HEK293T (cell line): ENCODE measurements at regions not wholly inside any gene's neighbourhood (a gene's known extent, or its start where the extent isn't known, plus 50 kb on each side); places are given as distances from the start of the nearest gene placed in this dataset.

Experiments
- CTCF ChIA-PET: fragments of 350-600 bp; formaldehyde crosslinking; extraction: SDS; loops from one replicate; lab custom pipeline; 2021; ENCODE audit warnings: antibody characterized with exemption, inconsistent platforms; lab: Yijun Ruan, JAX
- POLR2A ChIA-PET: fragments of 350-600 bp; formaldehyde crosslinking; extraction: SDS; loops from one replicate; lab custom pipeline; 2020; ENCODE audit warnings: antibody characterized with exemption, inconsistent platforms; lab: Yijun Ruan, JAX
- DNase-seq: peaks from one replicate; pipeline ENCODE4 v3.0.0; 2012; ENCODE audit warnings: mixed read lengths; ENCODE audit errors: extremely low spot score
- ARNT ChIP-seq: fragments of 450-650 bp; IDR thresholded peaks from 2 replicates; pipeline ENCODE4 v1.6.1; 2017; ENCODE audit warnings: mild to moderate bottlenecking
- BHLHE40 ChIP-seq: fragments of 450-650 bp; IDR thresholded peaks from 2 replicates; pipeline ENCODE4 v1.6.1; 2016; ENCODE audit warnings: mild to moderate bottlenecking, moderate library complexity, borderline replicate concordance
- CTBP1 ChIP-seq: fragments of 450-650 bp; IDR thresholded peaks from 2 replicates; pipeline ENCODE4 v1.6.1; 2016; ENCODE audit warnings: borderline replicate concordance
- ELF4 ChIP-seq: fragments of 450-650 bp; IDR thresholded peaks from 2 replicates; pipeline ENCODE4 v1.6.1; 2017; ENCODE audit warnings: antibody characterized with exemption
- FOXA1 ChIP-seq: fragments of 450-650 bp; IDR thresholded peaks from 2 replicates; pipeline ENCODE4 v1.6.1; 2016; ENCODE audit warnings: mild to moderate bottlenecking
- FOXK2 ChIP-seq: fragments of 450-650 bp; IDR thresholded peaks from 2 replicates; pipeline ENCODE4 v1.6.1; 2016; ENCODE audit warnings: mild to moderate bottlenecking
- FOXM1 ChIP-seq: fragments of 450-650 bp; IDR thresholded peaks from 2 replicates; pipeline ENCODE4 v1.6.1; 2017; ENCODE audit warnings: mild to moderate bottlenecking, borderline replicate concordance
- HDGF ChIP-seq: fragments of 450-650 bp; IDR thresholded peaks from 2 replicates; pipeline ENCODE4 v1.6.1; 2017; ENCODE audit warnings: antibody characterized with exemption, borderline replicate concordance
- L3MBTL2 ChIP-seq: fragments of 450-650 bp; conservative IDR thresholded peaks from 2 replicates; pipeline ENCODE4 v1.6.1; 2016; ENCODE audit warnings: mild to moderate bottlenecking
- LEF1 ChIP-seq: fragments of 450-650 bp; IDR thresholded peaks from 2 replicates; pipeline ENCODE4 v1.6.1; 2017; ENCODE audit warnings: mild to moderate bottlenecking, borderline replicate concordance
- NFRKB ChIP-seq: fragments of 450-650 bp; IDR thresholded peaks from 2 replicates; pipeline ENCODE4 v1.6.1; 2016; ENCODE audit warnings: mild to moderate bottlenecking, moderate library complexity
- PKNOX1 ChIP-seq: fragments of 450-650 bp; IDR thresholded peaks from 2 replicates; pipeline ENCODE4 v1.6.1; 2016
- SP1 ChIP-seq: fragments of 450-650 bp; IDR thresholded peaks from 2 replicates; pipeline ENCODE4 v1.6.1; 2017
- SUZ12 ChIP-seq: fragments of 450-650 bp; IDR thresholded peaks from 2 replicates; pipeline ENCODE4 v1.6.1; 2016; ENCODE audit warnings: mild to moderate bottlenecking
- TARDBP ChIP-seq: fragments of 450-650 bp; IDR thresholded peaks from 2 replicates; pipeline ENCODE4 v1.6.1; 2016
- ZNF384 ChIP-seq: fragments of 450-650 bp; IDR thresholded peaks from 2 replicates; pipeline ENCODE4 v1.6.1; 2016

- CTCF ChIA-PET: interaction anchor here (0.6 kb wide), 1 partner anchor 77 kb away, joined by 3 read pairs; no protein-coding TSS in a partner anchor
Measured at GRCh38 chr15:93165734-93166470, 76.9 kb upstream of the RGMA start.

GRCh38 chr15:93164409-93164808, 75.4 kb upstream of the RGMA start:
- TF ChIP-seq HDGF (no peak), SP1 (no peak), FOXK2 (no peak)
- POLR2A ChIA-PET: no interaction called here
- CTCF ChIA-PET: no interaction called here
- DNase-seq: no peak

More at GRCh38 chr15:93165734-93166470, 76.9 kb upstream of the RGMA start:
- DNase-seq: no peak
- TF ChIP-seq ELF4 (no peak), LEF1 (no peak), TARDBP (no peak), FOXM1 (no peak), CTBP1 (no peak), FOXA1 (no peak), BHLHE40 (no peak), SUZ12 (no peak), FOXK2 (no peak), ARNT (no peak), SP1 (no peak), HDGF (no peak), L3MBTL2 (no peak), PKNOX1 (no peak), ZNF384 (no peak), NFRKB (no peak)
- POLR2A ChIA-PET: no interaction called here

GRCh38 chr15:93162560-93162959, 73.5 kb upstream of the RGMA start:
- CTCF ChIA-PET: interaction anchor here (0.7 kb wide), 1 partner anchor 49 kb away, joined by 3 read pairs; no protein-coding TSS in a partner anchor
- POLR2A ChIA-PET: no interaction called here

GRCh38 chr15:93159930-93160329, 70.9 kb upstream of the RGMA start:
- ChIA-PET CTCF (no interaction called here), POLR2A (interaction anchor here (0.6 kb wide), 1 partner anchor 17 kb away, joined by 3 read pairs; no protein-coding TSS in a partner anchor)
- TF ChIP-seq L3MBTL2: no peak
- no peak for TF ChIP-seq LEF1
- TF ChIP-seq ELF4: no peak
- no peak for TF ChIP-seq NFRKB
- no peak for TF ChIP-seq SUZ12
- TF ChIP-seq FOXA1: no peak
- no peak for TF ChIP-seq SP1
- no peak for TF ChIP-seq FOXK2
- no peak for TF ChIP-seq FOXM1
- TF ChIP-seq CTBP1: no peak
- no peak for TF ChIP-seq HDGF
- DNase-seq: no peak

More at GRCh38 chr15:93162560-93162959, 73.5 kb upstream of the RGMA start:
- TF ChIP-seq ZNF384: no peak
- no peak for TF ChIP-seq L3MBTL2
- TF ChIP-seq HDGF: no peak
- no peak for TF ChIP-seq SUZ12
- no peak for TF ChIP-seq ARNT
- TF ChIP-seq FOXM1: no peak
- TF ChIP-seq FOXK2: no peak
- no peak for TF ChIP-seq PKNOX1
- TF ChIP-seq CTBP1: no peak
- no peak for TF ChIP-seq FOXA1
- no peak for TF ChIP-seq NFRKB
- TF ChIP-seq ELF4: no peak
- no peak for TF ChIP-seq SP1
- TF ChIP-seq LEF1: no peak
- TF ChIP-seq BHLHE40: no peak
- TF ChIP-seq TARDBP: no peak
- no peak for DNase-seq

GRCh38 chr15:93158097-93158900, 69.3 kb upstream of the RGMA start:
- TF ChIP-seq NFRKB (no peak), TARDBP (no peak)
- DNase-seq: no peak
- CTCF ChIA-PET: no interaction called here
- POLR2A ChIA-PET: interaction anchor here (0.6 kb wide), 1 partner anchor 26 kb away, joined by 3 read pairs; no protein-coding TSS in a partner anchor

- POLR2A ChIA-PET: no interaction called here
- TF ChIP-seq ARNT (no peak), SP1 (no peak), TARDBP (no peak), PKNOX1 (no peak), ZNF384 (no peak), FOXK2 (no peak), LEF1 (no peak), CTBP1 (no peak), SUZ12 (no peak), L3MBTL2 (no peak), FOXA1 (no peak), HDGF (no peak), ELF4 (no peak), BHLHE40 (no peak), FOXM1 (no peak), NFRKB (no peak)
- no peak for DNase-seq
- CTCF ChIA-PET: no interaction called here
Measured at GRCh38 chr15:93154666-93155065, 65.7 kb upstream of the RGMA start.
